Testis (tissue), 2 donors: ENCODE measurements at regions not wholly inside any gene's neighbourhood (a gene's known extent, or its start where the extent isn't known, plus 50 kb on each side); places are given as distances from the start of the nearest gene placed in this dataset.
A peak's percentile ranks its signal among the peaks of the same experiment; 100 is the strongest.

Experiments
- DNase-seq: peaks from one replicate; pipeline ENCODE4 v3.0.0-alpha.2; 2019
- H3K27ac ChIP-seq, 2 donors: fragments of 200-600 bp; sonication (generic); one replicate each; pipeline ENCODE4 v1.5.1; 2019
- H3K27me3 ChIP-seq: fragments of 200-600 bp; sonication (generic); one replicate; pipeline ENCODE4 v1.5.1; 2019
- H3K36me3 ChIP-seq: fragments of 200-600 bp; sonication (generic); one replicate; pipeline ENCODE4 v1.5.1; 2017; ENCODE audit warnings: low read depth; ENCODE audit errors: missing control alignments
- H3K4me1 ChIP-seq: fragments of 200-600 bp; sonication (generic); one replicate; pipeline ENCODE4 v1.5.1; 2019
- H3K4me3 ChIP-seq, 2 donors: fragments of 200-600 bp; sonication (generic); one replicate each; pipeline ENCODE4 v1.5.1; 2017 to 2019
- H3K9me3 ChIP-seq: fragments of 200-600 bp; sonication (generic); one replicate; pipeline ENCODE4 v1.5.1; 2017
- CTCF ChIP-seq, 3 experiments: fragments of 450-650 bp in 2 of 3; fragments of 200-600 bp in 1 of 3; sonication (generic) in 1 of 3; IDR thresholded peaks; one replicate each; pipeline ENCODE4 v1.5.1; 2016 to 2019; ENCODE audit warnings: antibody characterized with exemption in 3 of 3, mild to moderate bottlenecking in 2 of 3, moderate library complexity in 1 of 3
- POLR2A ChIP-seq: fragments of 450-650 bp; IDR thresholded peaks from one replicate; pipeline ENCODE4 v1.6.1; 2017; ENCODE audit warnings: antibody characterized with exemption, mild to moderate bottlenecking, moderate library complexity
- WGBS, 2 donors: methylation state at CpG; one replicate each; pipeline ENCODE4 v1.1.5; 2018; 5-methylcytosine and 5-hydroxymethylcytosine counted together
- intact Hi-C: fragments of 100-400 bp; cut with DNase I; formaldehyde crosslinking; loops from one replicate; pipeline ENCODE4 v1.15.1; 2023; ENCODE audit warnings: low total_unique reads

- H3K9me3 ChIP-seq, result no peaks in the 10 kb centered on the region
- no peak for TF ChIP-seq CTCF (IDR thresholded peaks at IDR 0.05)
- TF ChIP-seq POLR2A, result no peak
- intact Hi-C loops, result no loop called here
- H3K36me3 ChIP-seq, result no peaks in the 10 kb centered on the region
- no peaks in the 10 kb centered on the region for H3K4me1 ChIP-seq
- DNase-seq, result no peak
- no peak overlapping the region for H3K4me3 ChIP-seq
- H3K27me3 ChIP-seq, result no peaks in the 10 kb centered on the region
- WGBS, 2 donors, result 70 to 76% methylated on average over 2 of the region's 2 CpGs
- H3K27ac ChIP-seq, result no peak overlapping the region
Observed at GRCh38 chr10:80697926-80698325, 160.2 kb downstream of the SH2D4B start.

- H3K36me3 ChIP-seq, result no peaks in the 10 kb centered on the region
- no peaks in the 10 kb centered on the region for H3K4me1 ChIP-seq
- TF ChIP-seq CTCF (IDR thresholded peaks at IDR 0.05) (peak; percentile 71 to 84 (median 82)), POLR2A (no peak)
- H3K27ac ChIP-seq, result no peak overlapping the region
- 16 to 23% methylated on average over 8 to 14 of the region's 14 CpGs for WGBS, 2 donors
- no peak overlapping the region for H3K4me3 ChIP-seq
- DNase-seq, result peak; percentile 92
- no peaks in the 10 kb centered on the region for H3K9me3 ChIP-seq
- intact Hi-C loops, result no loop called here
- H3K27me3 ChIP-seq, result no peaks in the 10 kb centered on the region
Observed at GRCh38 chr10:80699602-80700039, 161.9 kb downstream of the SH2D4B start.

GRCh38 chr10:80700252-80700651, 162.6 kb downstream of the SH2D4B start:
- Histone ChIP-seq H3K4me3 (no peak overlapping the region), H3K27ac (no peak overlapping the region), H3K9me3 (no peaks in the 10 kb centered on the region), H3K4me1 (no peaks in the 10 kb centered on the region), H3K27me3 (no peaks in the 10 kb centered on the region), H3K36me3 (no peaks in the 10 kb centered on the region)
- TF ChIP-seq CTCF (IDR thresholded peaks at IDR 0.05), result no peak
- TF ChIP-seq POLR2A, result no peak
- intact Hi-C loops, result no loop called here
- 84 to 93% methylated on average over 3 of the region's 3 CpGs for WGBS, 2 donors
- DNase-seq, result no peak

- no peak overlapping the region for H3K4me3 ChIP-seq
- TF ChIP-seq POLR2A (no peak), CTCF (IDR thresholded peaks at IDR 0.05) (no peak)
- no peaks in the 10 kb centered on the region for H3K9me3 ChIP-seq
- no peaks in the 10 kb centered on the region for H3K36me3 ChIP-seq
- H3K27me3 ChIP-seq, result no peaks in the 10 kb centered on the region
- no peak overlapping the region for H3K27ac ChIP-seq
- intact Hi-C loops, result no loop called here
- 74 to 81% methylated on average over 7 to 8 of the region's 8 CpGs for WGBS, 2 donors
- no peak for DNase-seq
- no peaks in the 10 kb centered on the region for H3K4me1 ChIP-seq
Observed at GRCh38 chr10:80700760-80701444, 163.2 kb downstream of the SH2D4B start.

GRCh38 chr10:80701706-80702105, 164.0 kb downstream of the SH2D4B start:
- H3K27me3 ChIP-seq, result no peaks in the 10 kb centered on the region
- H3K36me3 ChIP-seq, result no peaks in the 10 kb centered on the region
- no peak for DNase-seq
- no peaks in the 10 kb centered on the region for H3K4me1 ChIP-seq
- no peaks in the 10 kb centered on the region for H3K9me3 ChIP-seq
- WGBS, 2 donors, result 84 to 89% methylated on average over 2 of the region's 2 CpGs
- H3K4me3 ChIP-seq, result no peak overlapping the region
- TF ChIP-seq CTCF (IDR thresholded peaks at IDR 0.05) (no peak), POLR2A (no peak)
- H3K27ac ChIP-seq, result no peak overlapping the region
- intact Hi-C loops, result no loop called here
